ENCODE measurements at regions not wholly inside any gene's neighbourhood (a gene's known extent, or its start where the extent isn't known, plus 50 kb on each side); places are given as distances from the start of the nearest gene placed in this dataset.

- intact Hi-C loops (cut with DNase I) = no loop called here
- ATAC-seq (ENCODE audit: poor library complexity) = no peak
- DNase-seq = no peak
These were observed 334.3 kb upstream of the SEMA3D start for GRCh38 chr7:85521108-85521694.

- intact Hi-C loops (cut with DNase I) = no loop called here
- no peak for ATAC-seq (ENCODE audit: poor library complexity)
- DNase-seq = no peak
These were observed 333.3 kb upstream of the SEMA3D start for GRCh38 chr7:85520175-85520574.

GRCh38 chr7:85516675-85517074 is 329.8 kb upstream of the SEMA3D start:
- ATAC-seq (ENCODE audit: poor library complexity) = no peak
- intact Hi-C loops (cut with DNase I) = no loop called here
- no peak for DNase-seq

GRCh38 chr7:85512790-85513189 is 325.9 kb upstream of the SEMA3D start:
- ATAC-seq (ENCODE audit: poor library complexity) = no peak
- DNase-seq = no peak
- intact Hi-C loops (cut with DNase I) = no loop called here

- intact Hi-C loops (cut with DNase I) = no loop called here
- DNase-seq (no peak), ATAC-seq (ENCODE audit: poor library complexity) (no peak)
These were observed 323.4 kb upstream of the SEMA3D start for GRCh38 chr7:85510287-85510686.

GRCh38 chr7:85509476-85509875 is 322.6 kb upstream of the SEMA3D start:
- DNase-seq (no peak), ATAC-seq (ENCODE audit: poor library complexity) (no peak)
- intact Hi-C loops (cut with DNase I) = no loop called here

GRCh38 chr7:85508642-85509410 is 322.0 kb upstream of the SEMA3D start:
- DNase-seq (no peak), ATAC-seq (ENCODE audit: poor library complexity) (no peak)
- intact Hi-C loops (cut with DNase I) = no loop called here

GRCh38 chr7:85498031-85498430 is 311.2 kb upstream of the SEMA3D start:
- intact Hi-C loops (cut with DNase I) = no loop called here

GRCh38 chr7:85489498-85489897 is 302.6 kb upstream of the SEMA3D start:
- intact Hi-C loops (cut with DNase I) = no loop called here
- DNase-seq (no peak), ATAC-seq (ENCODE audit: poor library complexity) (no peak)

More at GRCh38 chr7:85498031-85498430, 311.2 kb upstream of the SEMA3D start:
- no peak for DNase-seq
- no peak for ATAC-seq (ENCODE audit: poor library complexity)

- intact Hi-C loops (cut with DNase I) = no loop called here
- DNase-seq (no peak), ATAC-seq (ENCODE audit: poor library complexity) (no peak)
These were observed 301.6 kb upstream of the SEMA3D start for GRCh38 chr7:85488406-85488805.

- DNase-seq = no peak
- ATAC-seq (ENCODE audit: poor library complexity) = no peak
- intact Hi-C loops (cut with DNase I) = no loop called here
These were observed 296.3 kb upstream of the SEMA3D start for GRCh38 chr7:85483177-85483576.

GRCh38 chr7:85480666-85481065 is 293.8 kb upstream of the SEMA3D start:
- DNase-seq (no peak), ATAC-seq (ENCODE audit: poor library complexity) (no peak)
- intact Hi-C loops (cut with DNase I) = no loop called here

GRCh38 chr7:85479918-85480643 is 293.2 kb upstream of the SEMA3D start:
- no peak for ATAC-seq (ENCODE audit: poor library complexity)
- DNase-seq = no peak

GRCh38 chr7:85478530-85478929 is 291.7 kb upstream of the SEMA3D start:
- intact Hi-C loops (cut with DNase I) = no loop called here
- DNase-seq (no peak), ATAC-seq (ENCODE audit: poor library complexity) (no peak)

More at GRCh38 chr7:85479918-85480643, 293.2 kb upstream of the SEMA3D start:
- intact Hi-C loops (cut with DNase I) = no loop called here

- intact Hi-C loops (cut with DNase I) = no loop called here
- ATAC-seq (ENCODE audit: poor library complexity) = no peak
- no peak for DNase-seq
These were observed 288.6 kb upstream of the SEMA3D start for GRCh38 chr7:85475476-85475875.

GRCh38 chr7:85475071-85475470 is 288.2 kb upstream of the SEMA3D start:
- intact Hi-C loops (cut with DNase I) = no loop called here
- no peak for ATAC-seq (ENCODE audit: poor library complexity)

GRCh38 chr7:85474234-85474633 is 287.4 kb upstream of the SEMA3D start:
- no peak for ATAC-seq (ENCODE audit: poor library complexity)
- intact Hi-C loops (cut with DNase I) = no loop called here
- no peak for DNase-seq

More at GRCh38 chr7:85475071-85475470, 288.2 kb upstream of the SEMA3D start:
- DNase-seq = no peak

- ATAC-seq (ENCODE audit: poor library complexity) (no peak), DNase-seq (no peak)
- intact Hi-C loops (cut with DNase I) = no loop called here
These were observed 284.9 kb upstream of the SEMA3D start for GRCh38 chr7:85471740-85472139.

GRCh38 chr7:85471307-85471706 is 284.5 kb upstream of the SEMA3D start:
- intact Hi-C loops (cut with DNase I) = no loop called here
- no peak for DNase-seq
- no peak for ATAC-seq (ENCODE audit: poor library complexity)

- intact Hi-C loops (cut with DNase I) = no loop called here
- ATAC-seq (ENCODE audit: poor library complexity) (no peak), DNase-seq (no peak)
These were observed 282.7 kb upstream of the SEMA3D start for GRCh38 chr7:85469446-85470010.
